ENCODE measurements at regions not wholly inside any gene's neighbourhood (a gene's known extent, or its start where the extent isn't known, plus 50 kb on each side); places are given as distances from the start of the nearest gene placed in this dataset.

- H2AFZ ChIP-seq (ENCODE audit: low read depth, low read length), result peak overlapping the region; percentile 37
- BruUV-seq (replicated peaks), result no TSS peak
- peak; percentile 88 for ATAC-seq
- TF ChIP-seq RBM22 (IDR thresholded peaks at IDR 0.05; ENCODE audit: low read depth, low read length, poor library complexity, severe bottlenecking) (no peak), ZNF316 (IDR thresholded peaks at IDR 0.05) (peak; percentile 91), SMARCC2 (IDR thresholded peaks at IDR 0.05; ENCODE audit: low read depth) (no peak), CCAR2 (IDR thresholded peaks at IDR 0.05; ENCODE audit: low read depth, low read length) (no peak), MAFF (IDR thresholded peaks at IDR 0.05; ENCODE audit: low read length) (peak; percentile 46; the same call in 1 of the 2 replicates), HDAC1 (IDR thresholded peaks at IDR 0.05) (no peak), NFE2 (IDR thresholded peaks at IDR 0.05; ENCODE audit: low read depth) (peak; percentile 45; the same call in 1 of the 2 replicates), CBX8 (IDR thresholded peaks at IDR 0.05; ENCODE audit: borderline replicate concordance, extremely low read depth, low read depth, low read length, poor library complexity, severe bottlenecking) (no peak), PTBP1 (IDR thresholded peaks at IDR 0.05; ENCODE audit: low read depth, low read length) (no peak), POLR2AphosphoS2 (IDR thresholded peaks at IDR 0.05; ENCODE audit: low read length) (no peak), FOXJ3 (CRISPR knock-in tag; IDR thresholded peaks at IDR 0.05) (no peak), SOX6 (IDR thresholded peaks at IDR 0.05) (peak; percentile 90), ARID1B (IDR thresholded peaks at IDR 0.05) (no peak), ZNF785 (CRISPR knock-in tag; IDR thresholded peaks at IDR 0.05) (no peak), GABPB2 (CRISPR knock-in tag; conservative IDR thresholded peaks at IDR 0.05) (no peak), HNRNPK (IDR thresholded peaks at IDR 0.05; ENCODE audit: low read depth, low read length, poor library complexity, severe bottlenecking) (peak; percentile 29), ZKSCAN3 (CRISPR knock-in tag; IDR thresholded peaks at IDR 0.05) (no peak), GATA2 (CRISPR knock-in tag; IDR thresholded peaks at IDR 0.05) (no peak)
- TF ChIP-seq, protein P1, sequence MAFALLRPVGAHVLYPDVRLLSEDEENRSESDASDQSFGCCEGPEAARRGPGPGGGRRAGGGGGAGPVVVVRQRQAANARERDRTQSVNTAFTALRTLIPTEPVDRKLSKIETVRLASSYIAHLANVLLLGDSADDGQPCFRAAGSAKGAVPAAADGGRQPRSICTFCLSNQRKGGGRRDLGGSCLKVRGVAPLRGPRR (CRISPR knock-in tag; IDR thresholded peaks at IDR 0.05), result no peak
- TF ChIP-seq, protein P2, sequence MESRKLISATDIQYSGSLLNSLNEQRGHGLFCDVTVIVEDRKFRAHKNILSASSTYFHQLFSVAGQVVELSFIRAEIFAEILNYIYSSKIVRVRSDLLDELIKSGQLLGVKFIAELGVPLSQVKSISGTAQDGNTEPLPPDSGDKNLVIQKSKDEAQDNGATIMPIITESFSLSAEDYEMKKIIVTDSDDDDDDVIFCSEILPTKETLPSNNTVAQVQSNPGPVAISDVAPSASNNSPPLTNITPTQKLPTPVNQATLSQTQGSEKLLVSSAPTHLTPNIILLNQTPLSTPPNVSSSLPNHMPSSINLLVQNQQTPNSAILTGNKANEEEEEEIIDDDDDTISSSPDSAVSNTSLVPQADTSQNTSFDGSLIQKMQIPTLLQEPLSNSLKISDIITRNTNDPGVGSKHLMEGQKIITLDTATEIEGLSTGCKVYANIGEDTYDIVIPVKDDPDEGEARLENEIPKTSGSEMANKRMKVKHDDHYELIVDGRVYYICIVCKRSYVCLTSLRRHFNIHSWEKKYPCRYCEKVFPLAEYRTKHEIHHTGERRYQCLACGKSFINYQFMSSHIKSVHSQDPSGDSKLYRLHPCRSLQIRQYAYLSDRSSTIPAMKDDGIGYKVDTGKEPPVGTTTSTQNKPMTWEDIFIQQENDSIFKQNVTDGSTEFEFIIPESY (CRISPR knock-in tag; IDR thresholded peaks at IDR 0.05), result no peak
- TF ChIP-seq, protein P3, sequence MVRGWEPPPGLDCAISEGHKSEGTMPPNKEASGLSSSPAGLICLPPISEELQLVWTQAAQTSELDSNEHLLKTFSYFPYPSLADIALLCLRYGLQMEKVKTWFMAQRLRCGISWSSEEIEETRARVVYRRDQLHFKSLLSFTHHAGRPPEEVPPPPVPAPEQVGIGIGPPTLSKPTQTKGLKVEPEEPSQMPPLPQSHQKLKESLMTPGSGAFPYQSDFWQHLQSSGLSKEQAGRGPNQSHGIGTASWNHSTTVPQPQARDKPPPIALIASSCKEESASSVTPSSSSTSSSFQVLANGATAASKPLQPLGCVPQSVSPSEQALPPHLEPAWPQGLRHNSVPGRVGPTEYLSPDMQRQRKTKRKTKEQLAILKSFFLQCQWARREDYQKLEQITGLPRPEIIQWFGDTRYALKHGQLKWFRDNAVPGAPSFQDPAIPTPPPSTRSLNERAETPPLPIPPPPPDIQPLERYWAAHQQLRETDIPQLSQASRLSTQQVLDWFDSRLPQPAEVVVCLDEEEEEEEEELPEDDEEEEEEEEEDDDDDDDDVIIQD (CRISPR knock-in tag; IDR thresholded peaks at IDR 0.05), result no peak
These were observed 90.8 kb downstream of the PRLHR start for GRCh38 chr10:118504467-118505205.

More at GRCh38 chr10:118504467-118505205, 90.8 kb downstream of the PRLHR start:
- Histone ChIP-seq H3K36me3 (ENCODE audit: control insufficient read depth, insufficient read depth, low read length) (no peaks in the 10 kb centered on the region), H4K20me1 (replicated peaks; ENCODE audit: control insufficient read depth, insufficient read depth, low read length) (no peaks in the 10 kb centered on the region), H3K4me2 (ENCODE audit: insufficient read depth, low read length) (peak overlapping the region; percentile 54; the same call in 1 of the 2 replicates), H3K79me2 (ENCODE audit: control insufficient read depth, insufficient read depth, low read length) (no peaks in the 10 kb centered on the region), H3K4me1 (replicated peaks in 1 of 2; ENCODE audit: control insufficient read depth in 2 of 2, insufficient read depth in 2 of 2, low read length in 2 of 2) (peaks cover 0 to 13% of the 10 kb centered on the region in 2 experiments; a peak in 3 of 5 replicates), H3K4me3 (no peak overlapping the region), H3K9me3 (replicated peaks; ENCODE audit: control insufficient read depth, insufficient read depth, low read depth, low read length) (no peaks in the 10 kb centered on the region), H3K27ac (ENCODE audit: extremely low read depth, low read depth, low read length) (peak overlapping the region; percentile 31; the same call in 2 of the 3 replicates), H3K9ac (ENCODE audit: insufficient read depth in 1 of 2, low read depth in 2 of 2, low read length in 2 of 2) (peak overlapping the region; percentile 28 to 36; a peak in 2 of 4 replicates), H3K9me1 (ENCODE audit: control insufficient read depth, insufficient read depth, low read length) (no peaks in the 10 kb centered on the region), H3K27me3 (ENCODE audit: control insufficient read depth in 2 of 2, insufficient read depth in 2 of 2, low read length in 2 of 2) (no peaks in the 10 kb centered on the region)
- FAIRE-seq, result peak; percentile 95
- ChIA-PET CTCF (ENCODE audit: low intra/inter-chr PET ratio) (no interaction called here), POLR2A (no interaction called here)
- WGBS (ENCODE audit: insufficient coverage, low coverage, missing lambda C conversion rate), result 32% methylated on average over 7 of the region's 7 CpGs
- in situ Hi-C loops (cut with MboI) (no loop called here), intact Hi-C loops (cut with micrococcal nuclease) (no loop called here)
- DNase-seq (ENCODE audit: extremely low read depth in 1 of 4, low spot score in 3 of 4), result peak; percentile 41 to 65 (median 44)

Measured in K562 (cell line).